ENCODE measurements at regions not wholly inside any gene's neighbourhood (a gene's known extent, or its start where the extent isn't known, plus 50 kb on each side); places are given as distances from the start of the nearest gene placed in this dataset.
"Not testable (repeated sequence)": the region's sequence is repeated elsewhere in the genome, so short reads cannot be mapped to it uniquely, and the experiment has no call there.

DNA sequence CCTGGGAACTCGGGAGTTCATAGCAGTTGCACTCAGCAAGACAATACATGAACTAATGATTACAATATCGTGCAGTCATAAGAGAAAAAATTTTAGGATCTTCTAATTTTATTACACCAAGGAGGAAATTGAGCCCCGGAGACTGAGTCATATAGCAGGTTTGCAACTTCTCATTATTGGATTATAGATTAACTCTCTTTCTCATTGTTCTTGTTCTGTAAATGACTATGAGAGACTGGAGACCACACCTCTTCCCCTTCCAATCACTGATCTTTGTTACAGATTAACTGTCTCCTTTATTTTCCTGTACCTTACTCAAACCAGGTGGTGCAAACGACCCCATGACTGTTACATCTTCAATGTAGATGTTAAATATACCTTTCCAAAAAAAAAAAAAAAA lies 435.8 kb upstream of the DDX18 start:
- H3K27ac ChIP-seq (ENCODE audit: low read depth, low read length), result no peak overlapping the region

DNA sequence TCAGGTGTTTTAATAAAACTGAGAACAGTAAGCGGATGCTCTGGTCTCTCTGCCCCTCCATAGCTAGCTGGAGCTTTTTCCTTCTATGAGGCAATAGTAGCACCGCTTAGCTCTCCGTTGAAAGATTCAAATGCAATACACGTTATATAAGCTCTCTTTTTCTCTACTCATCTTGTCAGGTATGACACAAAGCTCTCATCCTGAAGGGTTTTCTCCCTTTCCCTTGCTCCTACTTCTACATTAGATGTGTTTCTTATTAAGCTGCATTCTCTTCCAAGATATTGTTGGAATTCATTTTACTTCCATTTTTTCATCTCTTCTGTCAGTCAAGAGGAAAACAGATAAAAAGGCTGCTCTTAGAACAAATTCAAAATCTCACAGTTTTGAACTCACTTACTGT lies 434.6 kb upstream of the DDX18 start:
- DNase-seq (ENCODE audit: low read depth), result no peak
- no peaks in the 10 kb centered on the region for H3K27me3 Mint-ChIP-seq (ENCODE audit: low read depth, unreplicated experiment)
- Histone ChIP-seq H2AFZ (ENCODE audit: low read depth, low read length) (no peak overlapping the region), H3K27me3 (ENCODE audit: insufficient read depth, low read length) (no peaks in the 10 kb centered on the region), H3K36me3 (ENCODE audit: insufficient read depth, low read length) (no peaks in the 10 kb centered on the region), H3K27ac (ENCODE audit: low read depth, low read length) (no peak overlapping the region), H3K9ac (ENCODE audit: low read length) (no peak overlapping the region), H3K4me3 (ENCODE audit: insufficient read depth, low read depth, low read length) (no peak overlapping the region), H3K9me3 (ENCODE audit: insufficient read depth, low read depth, low read length) (peaks cover 3% of the 10 kb centered on the region), H3K79me2 (ENCODE audit: insufficient read depth, low read length) (no peaks in the 10 kb centered on the region), H4K20me1 (ENCODE audit: insufficient read depth, low read length) (no peaks in the 10 kb centered on the region), H3K4me2 (ENCODE audit: low read length) (no peak overlapping the region), H3K4me1 (ENCODE audit: insufficient read depth, low read length) (no peaks in the 10 kb centered on the region)
- no peaks in the 10 kb centered on the region for H3K4me1 Mint-ChIP-seq (ENCODE audit: low read depth, unreplicated experiment)
- TF ChIP-seq CTCF (IDR thresholded peaks at IDR 0.05; ENCODE audit: insufficient read depth, low read depth, low read length), result no peak
- no peak for TF ChIP-seq EZH2 (IDR thresholded peaks at IDR 0.05; ENCODE audit: insufficient read depth, low read length)
- no peak for FAIRE-seq
- H3K4me3 Mint-ChIP-seq (ENCODE audit: unreplicated experiment), result no peak overlapping the region
- no peaks in the 10 kb centered on the region for H3K36me3 Mint-ChIP-seq (ENCODE audit: low read depth, unreplicated experiment)
- no peak overlapping the region for H3K27ac Mint-ChIP-seq (ENCODE audit: unreplicated experiment)
- H3K9me3 Mint-ChIP-seq (ENCODE audit: unreplicated experiment), result no peaks in the 10 kb centered on the region

More for the DNA sequence above, 435.8 kb upstream of the DDX18 start:
- Mint-ChIP-seq H3K36me3 (ENCODE audit: low read depth, unreplicated experiment) (no peaks in the 10 kb centered on the region), H3K4me1 (ENCODE audit: low read depth, unreplicated experiment) (no peaks in the 10 kb centered on the region), H3K27me3 (ENCODE audit: low read depth, unreplicated experiment) (peaks cover under 1% of the 10 kb centered on the region), H3K27ac (ENCODE audit: unreplicated experiment) (no peak overlapping the region), H3K4me3 (ENCODE audit: unreplicated experiment) (no peak overlapping the region), H3K9me3 (ENCODE audit: unreplicated experiment) (no peaks in the 10 kb centered on the region)
- H3K4me1 ChIP-seq (ENCODE audit: insufficient read depth, low read length), result no peaks in the 10 kb centered on the region
- no peaks in the 10 kb centered on the region for H3K27me3 ChIP-seq (ENCODE audit: insufficient read depth, low read length)
- no peak overlapping the region for H3K4me3 ChIP-seq (ENCODE audit: insufficient read depth, low read depth, low read length)
- H3K4me2 ChIP-seq (ENCODE audit: low read length), result no peak overlapping the region
- no peak overlapping the region for H2AFZ ChIP-seq (ENCODE audit: low read depth, low read length)
- no peak for TF ChIP-seq CTCF (IDR thresholded peaks at IDR 0.05; ENCODE audit: insufficient read depth, low read depth, low read length)
- TF ChIP-seq EZH2 (IDR thresholded peaks at IDR 0.05; ENCODE audit: insufficient read depth, low read length), result no peak
- H3K36me3 ChIP-seq (ENCODE audit: insufficient read depth, low read length), result no peaks in the 10 kb centered on the region
- no peak for FAIRE-seq
- no peaks in the 10 kb centered on the region for H3K79me2 ChIP-seq (ENCODE audit: insufficient read depth, low read length)
- no peak overlapping the region for H3K9ac ChIP-seq (ENCODE audit: low read length)
- no peaks in the 10 kb centered on the region for H4K20me1 ChIP-seq (ENCODE audit: insufficient read depth, low read length)
- no peak for DNase-seq (ENCODE audit: low read depth)
- peaks cover 3% of the 10 kb centered on the region for H3K9me3 ChIP-seq (ENCODE audit: insufficient read depth, low read depth, low read length)

DNA sequence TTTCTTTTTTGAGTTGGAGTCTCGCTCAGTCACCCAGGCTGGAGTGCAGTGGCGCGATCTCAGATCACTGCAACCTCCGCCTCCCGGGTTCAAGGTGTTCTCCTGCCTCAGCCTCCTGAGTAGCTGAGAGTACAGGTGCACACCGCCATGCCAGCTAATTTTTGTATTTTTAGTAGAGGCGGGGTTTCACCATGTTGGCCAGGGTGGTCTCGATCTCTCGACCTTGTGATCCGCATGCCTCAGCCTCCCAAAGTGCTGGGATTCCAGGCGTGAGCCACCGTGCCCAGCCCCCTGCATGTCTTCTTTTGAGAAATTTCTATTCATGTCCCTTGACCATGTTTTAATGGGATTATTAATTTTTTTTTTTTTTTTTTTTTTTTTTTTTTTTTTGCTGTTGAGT lies 430.5 kb upstream of the DDX18 start:
- not testable (repeated sequence) for H3K4me3 Mint-ChIP-seq (ENCODE audit: unreplicated experiment); H3K4me1 ChIP-seq (ENCODE audit: insufficient read depth, low read length); H3K36me3 ChIP-seq (ENCODE audit: insufficient read depth, low read length); H3K4me3 ChIP-seq (ENCODE audit: insufficient read depth, low read depth, low read length); H3K36me3 Mint-ChIP-seq (ENCODE audit: low read depth, unreplicated experiment); H3K27ac Mint-ChIP-seq (ENCODE audit: unreplicated experiment); FAIRE-seq; H3K79me2 ChIP-seq (ENCODE audit: insufficient read depth, low read length); H2AFZ ChIP-seq (ENCODE audit: low read depth, low read length); H3K27me3 ChIP-seq (ENCODE audit: insufficient read depth, low read length); H4K20me1 ChIP-seq (ENCODE audit: insufficient read depth, low read length); H3K9me3 ChIP-seq (ENCODE audit: insufficient read depth, low read depth, low read length); H3K27me3 Mint-ChIP-seq (ENCODE audit: low read depth, unreplicated experiment); H3K9me3 Mint-ChIP-seq (ENCODE audit: unreplicated experiment); H3K9ac ChIP-seq (ENCODE audit: low read length); H3K4me2 ChIP-seq (ENCODE audit: low read length); H3K4me1 Mint-ChIP-seq (ENCODE audit: low read depth, unreplicated experiment); DNase-seq (ENCODE audit: low read depth); H3K27ac ChIP-seq (ENCODE audit: low read depth, low read length)
